ENCODE measurements at regions not wholly inside any gene's neighbourhood (a gene's known extent, or its start where the extent isn't known, plus 50 kb on each side); places are given as distances from the start of the nearest gene placed in this dataset.
"Not testable (repeated sequence)": the region's sequence is repeated elsewhere in the genome, so short reads cannot be mapped to it uniquely, and the experiment has no call there.

GRCh38 chr2:138902239-138902871, 122.2 kb upstream of the NXPH2 start:
- H3K4me1 Mint-ChIP-seq (ENCODE audit: low read depth): no peaks in the 10 kb centered on the region
- H3K4me3 Mint-ChIP-seq (ENCODE audit: low read depth): no peak overlapping the region
- no peak for DNase-seq (ENCODE audit: low spot score)
- intact Hi-C loops (cut with micrococcal nuclease): no loop called here
- no peaks in the 10 kb centered on the region for H3K36me3 Mint-ChIP-seq (ENCODE audit: low read depth)
- H3K27me3 Mint-ChIP-seq (ENCODE audit: low read depth): no peaks in the 10 kb centered on the region
- no peak overlapping the region for H3K27ac Mint-ChIP-seq
- H3K9me3 Mint-ChIP-seq: no peaks in the 10 kb centered on the region

GRCh38 chr2:138901530-138901929, 121.3 kb upstream of the NXPH2 start:
- no peaks in the 10 kb centered on the region for H3K36me3 Mint-ChIP-seq (ENCODE audit: low read depth)
- intact Hi-C loops (cut with micrococcal nuclease): no loop called here
- no peaks in the 10 kb centered on the region for H3K9me3 Mint-ChIP-seq
- H3K4me3 Mint-ChIP-seq (ENCODE audit: low read depth): no peak overlapping the region
- no peak overlapping the region for H3K27ac Mint-ChIP-seq
- DNase-seq (ENCODE audit: low spot score): no peak
- H3K4me1 Mint-ChIP-seq (ENCODE audit: low read depth): no peaks in the 10 kb centered on the region
- H3K27me3 Mint-ChIP-seq (ENCODE audit: low read depth): no peaks in the 10 kb centered on the region

GRCh38 chr2:138898855-138899254, 118.7 kb upstream of the NXPH2 start:
- Mint-ChIP-seq H3K4me3 (ENCODE audit: low read depth) (no peak overlapping the region), H3K9me3 (peaks cover 4% of the 10 kb centered on the region), H3K36me3 (ENCODE audit: low read depth) (no peaks in the 10 kb centered on the region), H3K27ac (no peak overlapping the region), H3K27me3 (ENCODE audit: low read depth) (no peaks in the 10 kb centered on the region), H3K4me1 (ENCODE audit: low read depth) (no peaks in the 10 kb centered on the region)
- DNase-seq (ENCODE audit: low spot score): no peak
- intact Hi-C loops (cut with micrococcal nuclease): no loop called here

- Mint-ChIP-seq H3K27ac (no peak overlapping the region), H3K9me3 (peaks cover 7% of the 10 kb centered on the region), H3K36me3 (ENCODE audit: low read depth) (no peaks in the 10 kb centered on the region), H3K4me3 (ENCODE audit: low read depth) (no peak overlapping the region), H3K27me3 (ENCODE audit: low read depth) (no peaks in the 10 kb centered on the region), H3K4me1 (ENCODE audit: low read depth) (no peaks in the 10 kb centered on the region)
- no peak for DNase-seq (ENCODE audit: low spot score)
- intact Hi-C loops (cut with micrococcal nuclease): no loop called here
Observed at GRCh38 chr2:138897274-138897673, 117.1 kb upstream of the NXPH2 start.

GRCh38 chr2:138893746-138894145, 113.6 kb upstream of the NXPH2 start:
- no peak for DNase-seq (ENCODE audit: low spot score)
- intact Hi-C loops (cut with micrococcal nuclease): no loop called here
- peaks cover 7% of the 10 kb centered on the region for H3K9me3 Mint-ChIP-seq
- no peaks in the 10 kb centered on the region for H3K4me1 Mint-ChIP-seq (ENCODE audit: low read depth)
- no peaks in the 10 kb centered on the region for H3K36me3 Mint-ChIP-seq (ENCODE audit: low read depth)
- no peak overlapping the region for H3K4me3 Mint-ChIP-seq (ENCODE audit: low read depth)
- H3K27ac Mint-ChIP-seq: no peak overlapping the region
- H3K27me3 Mint-ChIP-seq (ENCODE audit: low read depth): no peaks in the 10 kb centered on the region

GRCh38 chr2:138881126-138881525, 100.9 kb upstream of the NXPH2 start:
- Mint-ChIP-seq H3K27me3 (ENCODE audit: low read depth) (no peaks in the 10 kb centered on the region), H3K36me3 (ENCODE audit: low read depth) (no peaks in the 10 kb centered on the region), H3K4me3 (ENCODE audit: low read depth) (no peak overlapping the region), H3K27ac (no peak overlapping the region), H3K9me3 (no peaks in the 10 kb centered on the region), H3K4me1 (ENCODE audit: low read depth) (no peaks in the 10 kb centered on the region)
- intact Hi-C loops (cut with micrococcal nuclease): no loop called here
- DNase-seq (ENCODE audit: low spot score): no peak

GRCh38 chr2:138879931-138880330, 99.7 kb upstream of the NXPH2 start:
- Mint-ChIP-seq H3K4me1 (ENCODE audit: low read depth) (no peaks in the 10 kb centered on the region), H3K27ac (no peak overlapping the region), H3K4me3 (ENCODE audit: low read depth) (no peak overlapping the region), H3K9me3 (no peaks in the 10 kb centered on the region), H3K27me3 (ENCODE audit: low read depth) (no peaks in the 10 kb centered on the region), H3K36me3 (ENCODE audit: low read depth) (no peaks in the 10 kb centered on the region)
- DNase-seq (ENCODE audit: low spot score): no peak
- intact Hi-C loops (cut with micrococcal nuclease): no loop called here

GRCh38 chr2:138877421-138877820, 97.2 kb upstream of the NXPH2 start:
- Mint-ChIP-seq H3K36me3 (ENCODE audit: low read depth) (no peaks in the 10 kb centered on the region), H3K27ac (no peak overlapping the region), H3K4me1 (ENCODE audit: low read depth) (no peaks in the 10 kb centered on the region), H3K9me3 (no peaks in the 10 kb centered on the region), H3K4me3 (ENCODE audit: low read depth) (no peak overlapping the region), H3K27me3 (ENCODE audit: low read depth) (no peaks in the 10 kb centered on the region)
- DNase-seq (ENCODE audit: low spot score): no peak
- intact Hi-C loops (cut with micrococcal nuclease): no loop called here

GRCh38 chr2:138874251-138874650, 94.1 kb upstream of the NXPH2 start:
- no peak overlapping the region for H3K27ac Mint-ChIP-seq
- H3K36me3 Mint-ChIP-seq (ENCODE audit: low read depth): no peaks in the 10 kb centered on the region
- DNase-seq (ENCODE audit: low spot score): no peak
- no peaks in the 10 kb centered on the region for H3K27me3 Mint-ChIP-seq (ENCODE audit: low read depth)
- no peaks in the 10 kb centered on the region for H3K9me3 Mint-ChIP-seq
- H3K4me3 Mint-ChIP-seq (ENCODE audit: low read depth): no peak overlapping the region
- H3K4me1 Mint-ChIP-seq (ENCODE audit: low read depth): no peaks in the 10 kb centered on the region
- intact Hi-C loops (cut with micrococcal nuclease): no loop called here

GRCh38 chr2:138872116-138872515, 91.9 kb upstream of the NXPH2 start:
- H3K36me3 Mint-ChIP-seq (ENCODE audit: low read depth); H3K9me3 Mint-ChIP-seq; DNase-seq (ENCODE audit: low spot score); H3K27ac Mint-ChIP-seq; H3K4me1 Mint-ChIP-seq (ENCODE audit: low read depth); intact Hi-C loops (cut with micrococcal nuclease); H3K27me3 Mint-ChIP-seq (ENCODE audit: low read depth); H3K4me3 Mint-ChIP-seq (ENCODE audit: low read depth): not testable (repeated sequence)

GRCh38 chr2:138871312-138871711, 91.1 kb upstream of the NXPH2 start:
- Mint-ChIP-seq H3K4me3 (ENCODE audit: low read depth) (no peak overlapping the region), H3K9me3 (no peaks in the 10 kb centered on the region), H3K36me3 (ENCODE audit: low read depth) (no peaks in the 10 kb centered on the region), H3K4me1 (ENCODE audit: low read depth) (no peaks in the 10 kb centered on the region), H3K27me3 (ENCODE audit: low read depth) (no peaks in the 10 kb centered on the region), H3K27ac (no peak overlapping the region)
- intact Hi-C loops (cut with micrococcal nuclease): no loop called here
- DNase-seq (ENCODE audit: low spot score): no peak

- Mint-ChIP-seq H3K9me3 (no peaks in the 10 kb centered on the region), H3K27me3 (ENCODE audit: low read depth) (no peaks in the 10 kb centered on the region), H3K36me3 (ENCODE audit: low read depth) (no peaks in the 10 kb centered on the region), H3K4me3 (ENCODE audit: low read depth) (no peak overlapping the region), H3K27ac (no peak overlapping the region), H3K4me1 (ENCODE audit: low read depth) (no peaks in the 10 kb centered on the region)
- no peak for DNase-seq (ENCODE audit: low spot score)
- intact Hi-C loops (cut with micrococcal nuclease): no loop called here
Observed at GRCh38 chr2:138867341-138867740, 87.2 kb upstream of the NXPH2 start.

- no peak overlapping the region for H3K4me3 Mint-ChIP-seq (ENCODE audit: low read depth)
- no peak for DNase-seq (ENCODE audit: low spot score)
- H3K27ac Mint-ChIP-seq: no peak overlapping the region
- no peaks in the 10 kb centered on the region for H3K27me3 Mint-ChIP-seq (ENCODE audit: low read depth)
- H3K4me1 Mint-ChIP-seq (ENCODE audit: low read depth): no peaks in the 10 kb centered on the region
- no peaks in the 10 kb centered on the region for H3K36me3 Mint-ChIP-seq (ENCODE audit: low read depth)
- H3K9me3 Mint-ChIP-seq: no peaks in the 10 kb centered on the region
- intact Hi-C loops (cut with micrococcal nuclease): no loop called here
Observed at GRCh38 chr2:138866797-138867196, 86.6 kb upstream of the NXPH2 start.

- no peak for DNase-seq (ENCODE audit: low spot score)
- H3K9me3 Mint-ChIP-seq: no peaks in the 10 kb centered on the region
- H3K4me3 Mint-ChIP-seq (ENCODE audit: low read depth): no peak overlapping the region
- no peaks in the 10 kb centered on the region for H3K36me3 Mint-ChIP-seq (ENCODE audit: low read depth)
- H3K27me3 Mint-ChIP-seq (ENCODE audit: low read depth): no peaks in the 10 kb centered on the region
- H3K27ac Mint-ChIP-seq: no peak overlapping the region
- intact Hi-C loops (cut with micrococcal nuclease): no loop called here
- no peaks in the 10 kb centered on the region for H3K4me1 Mint-ChIP-seq (ENCODE audit: low read depth)
Observed at GRCh38 chr2:138853761-138854160, 73.6 kb upstream of the NXPH2 start.
